SK-N-SH (cell line): ENCODE measurements at regions not wholly inside any gene's neighbourhood (a gene's known extent, or its start where the extent isn't known, plus 50 kb on each side); places are given as distances from the start of the nearest gene placed in this dataset.
A peak's percentile ranks its signal among the peaks of the same experiment; 100 is the strongest.

Experiments used
- CTCF ChIA-PET: fragments of 300-600, 350-600 bp; formaldehyde crosslinking; extraction: SDS; loops from one replicate; lab custom pipeline; 2021; lab: Yijun Ruan, JAX
- POLR2A ChIA-PET: fragments of 350-600 bp; sonication (Branson Sonifier 250); formaldehyde crosslinking; extraction: SDS; loops from one replicate; lab custom pipeline; 2020; ENCODE audit warnings: antibody characterized with exemption, inconsistent platforms; lab: Yijun Ruan, JAX
- DNase-seq: peaks from one replicate; pipeline ENCODE4 v3.0.0; 2012
- H2AFZ ChIP-seq: fragments of 200-600 bp; sonication (generic); 2 replicates; pipeline ENCODE4 v1.8.1; 2016; ENCODE audit warnings: antibody characterized with exemption, mild to moderate bottlenecking, low read depth
- H3F3A ChIP-seq: fragments of 200-600 bp; sonication (generic); replicated peaks from 2 replicates; pipeline ENCODE3; 2016; ENCODE audit warnings: antibody characterized with exemption, mild to moderate bottlenecking; ENCODE audit not compliant: insufficient read depth
- H3K27ac ChIP-seq, 2 experiments: fragments of 200-500 bp in 1 of 2; fragments of 200-600 bp in 1 of 2; sonication (Bioruptor generic) in 1 of 2; sonication (generic), shearing (Covaris generic) in 1 of 2; 2 replicates each; pipeline versions ENCODE4 v1.5.1 to v1.6.1; 2014 to 2016; ENCODE audit warnings: low read depth in 2 of 2, inconsistent platforms in 1 of 2, low read length in 1 of 2, mild to moderate bottlenecking in 1 of 2, mixed read lengths in 1 of 2
- H3K27me3 ChIP-seq: fragments of 200-600 bp; sonication (generic), shearing (Covaris generic); 2 replicates; pipeline ENCODE4 v1.6.1; 2016; ENCODE audit warnings: mixed run types; ENCODE audit not compliant: insufficient read depth
- H3K36me3 ChIP-seq, 2 experiments: fragments of 200-500 bp in 1 of 2; fragments of 200-600 bp in 1 of 2; sonication (Bioruptor generic) in 1 of 2; sonication (generic) in 1 of 2; replicated peaks in 1 of 2; 2 replicates each; pipeline versions ENCODE3 to v1.5.1; 2014 to 2016; ENCODE audit warnings: low read length in 1 of 2, mild to moderate bottlenecking in 1 of 2; ENCODE audit not compliant: insufficient read depth in 2 of 2, control insufficient read depth in 1 of 2
- H3K4me1 ChIP-seq, 2 experiments: fragments of 200-500 bp in 1 of 2; fragments of 200-600 bp in 1 of 2; sonication (Bioruptor generic) in 1 of 2; sonication (generic), shearing (Covaris generic) in 1 of 2; 2 replicates each; pipeline versions ENCODE4 v1.5.1 to v1.6.1; 2014 to 2016; ENCODE audit warnings: low read depth in 1 of 2, low read length in 1 of 2, mixed run types in 1 of 2; ENCODE audit not compliant: insufficient read depth in 2 of 2, control insufficient read depth in 1 of 2
- H3K4me2 ChIP-seq: fragments of 200-600 bp; sonication (generic), shearing (Covaris generic); 2 replicates; pipeline ENCODE4 v1.6.1; 2017; ENCODE audit warnings: mixed run types
- H3K4me3 ChIP-seq, 2 experiments: fragments of 200-500 bp in 1 of 2; fragments of 200-600 bp in 1 of 2; sonication (Bioruptor generic) in 1 of 2; sonication (generic), shearing (Covaris generic) in 1 of 2; 2 replicates each; pipeline versions ENCODE4 v1.5.1 to v1.8.1; 2014 to 2016; ENCODE audit warnings: low read depth in 2 of 2, inconsistent platforms in 1 of 2, low read length in 1 of 2, mild to moderate bottlenecking in 1 of 2, mixed read lengths in 1 of 2, moderate library complexity in 1 of 2
- H3K79me2 ChIP-seq: fragments of 200-600 bp; sonication (generic); 2 replicates; pipeline ENCODE4 v1.8.1; 2017; ENCODE audit warnings: mild to moderate bottlenecking; ENCODE audit not compliant: insufficient read depth
- H3K9ac ChIP-seq: fragments of 200-600 bp; sonication (generic); 2 replicates; pipeline ENCODE4 v1.6.1; 2017; ENCODE audit warnings: mixed run types
- H3K9me2 ChIP-seq: fragments of 200-600 bp; sonication (generic); 2 replicates; pipeline ENCODE4 v1.6.1; 2017; ENCODE audit warnings: mixed run types
- H3K9me3 ChIP-seq: fragments of 200-600 bp; sonication (generic); 2 replicates; pipeline ENCODE4 v1.6.1; 2017; ENCODE audit warnings: mixed run types, mild to moderate bottlenecking, moderate library complexity
- H4K20me1 ChIP-seq: fragments of 200-600 bp; sonication (generic); 2 replicates; pipeline ENCODE4 v1.6.1; 2017; ENCODE audit warnings: mild to moderate bottlenecking, mixed run types; ENCODE audit not compliant: insufficient read depth
- CHD2 ChIP-seq: fragments of 150-350 bp; IDR thresholded peaks from 2 replicates; pipeline ENCODE4 v1.6.1; 2018; ENCODE audit warnings: low read length; ENCODE audit not compliant: partially characterized antibody
- CTCF ChIP-seq: fragments of 200-600 bp; sonication (generic); IDR thresholded peaks from 2 replicates; pipeline ENCODE4 v1.6.1; 2017; ENCODE audit warnings: antibody characterized with exemption, mild to moderate bottlenecking, moderate library complexity
- EP300 ChIP-seq, 2 experiments: IDR thresholded peaks; 2 replicates each; pipeline versions ENCODE4 v1.4.0 to v1.6.1; 2012; ENCODE audit warnings: borderline replicate concordance in 1 of 2, low read depth in 1 of 2, low read length in 1 of 2
- EZH2phosphoT487 ChIP-seq: fragments of 200-600 bp; sonication (generic); IDR thresholded peaks from 2 replicates; pipeline ENCODE4 v1.6.1; 2017; ENCODE audit warnings: low read depth, mixed run types, mild to moderate bottlenecking, antibody characterized with exemption, moderate library complexity, borderline replicate concordance
- FOXJ3 ChIP-seq: sonication (generic); formaldehyde crosslinking; IDR thresholded peaks from 2 replicates; pipeline ENCODE4 v1.5.1; 2020; ENCODE audit warnings: mild to moderate bottlenecking, missing genetic modification reagents
- FOXM1 ChIP-seq: IDR thresholded peaks from 2 replicates; pipeline ENCODE4 v1.4.0; 2012; ENCODE audit warnings: low read depth, mild to moderate bottlenecking
- GATA2 ChIP-seq: sonication (generic); formaldehyde crosslinking; IDR thresholded peaks from 2 replicates; pipeline ENCODE4 v1.5.0; 2020; ENCODE audit warnings: mild to moderate bottlenecking, missing genetic modification reagents
- MAX ChIP-seq: IDR thresholded peaks from 2 replicates; pipeline ENCODE4 v1.4.0; 2012; ENCODE audit warnings: low read depth
- MXI1 ChIP-seq: IDR thresholded peaks from 2 replicates; pipeline ENCODE4 v1.6.1; 2012; ENCODE audit warnings: mild to moderate bottlenecking, low read depth, low read length, improper control_type of control experiment
- NFIC ChIP-seq: IDR thresholded peaks from 2 replicates; pipeline ENCODE4 v1.4.0; 2012; ENCODE audit warnings: borderline replicate concordance
- NRF1 ChIP-seq: IDR thresholded peaks from 2 replicates; pipeline ENCODE4 v1.6.1; 2012; ENCODE audit warnings: low read depth, mild to moderate bottlenecking, low read length
- PBX3 ChIP-seq: IDR thresholded peaks from 2 replicates; pipeline ENCODE4; 2012
- RCOR1 ChIP-seq: fragments of 150-350 bp; IDR thresholded peaks from 2 replicates; pipeline ENCODE4 v1.6.1; 2017; ENCODE audit warnings: antibody characterized with exemption, low read length
- RXRA ChIP-seq: IDR thresholded peaks from 2 replicates; pipeline ENCODE4 v1.4.0; 2012; ENCODE audit warnings: low read depth, mild to moderate bottlenecking, borderline replicate concordance
- SIN3A ChIP-seq: IDR thresholded peaks from 2 replicates; pipeline ENCODE4 v1.6.1; 2012; ENCODE audit warnings: low read depth, mild to moderate bottlenecking, low read length, moderate library complexity, borderline replicate concordance
- TCF12 ChIP-seq: IDR thresholded peaks from 2 replicates; pipeline ENCODE4 v1.4.0; 2012
- WGBS: methylation state at CpG from one replicate; pipeline ENCODE4 v1.1.6; 2017; ENCODE audit warnings: low lambda C conversion rate; 5-methylcytosine and 5-hydroxymethylcytosine counted together
- TF ChIP-seq, protein P1 (sequence below): fragments of 150-350 bp; IDR thresholded peaks from 2 replicates; pipeline ENCODE4 v1.6.1; 2017; ENCODE audit warnings: antibody characterized with exemption, low read length, low read depth, borderline replicate concordance
- TF ChIP-seq, protein P2 (sequence below): IDR thresholded peaks from 2 replicates; pipeline ENCODE4 v1.4.0; 2012; ENCODE audit warnings: low read depth, borderline replicate concordance

DNA sequence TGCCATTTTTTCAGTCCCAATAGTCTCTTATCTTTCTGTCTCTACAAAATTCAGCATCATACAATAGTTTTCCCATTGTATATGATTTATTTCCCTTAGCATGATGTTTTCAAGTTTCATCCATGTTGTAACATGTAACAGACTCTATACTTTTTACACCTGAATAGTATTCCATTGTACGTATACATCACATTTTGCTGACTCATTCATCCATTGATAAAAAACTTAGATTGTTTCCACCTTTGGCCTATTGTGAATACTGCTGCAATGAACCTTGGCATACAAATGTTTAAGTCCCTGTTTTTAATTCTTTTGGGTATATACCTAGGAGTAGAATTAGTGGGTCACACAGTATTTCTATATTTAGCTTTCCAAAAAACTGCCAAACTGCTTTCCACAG is 349.3 kb upstream of the CDH2 start:
- no peaks in the 10 kb centered on the region for H3K9me2 ChIP-seq
- no peak overlapping the region for H3K27ac ChIP-seq
- POLR2A ChIA-PET, result no interaction called here
- no peaks in the 10 kb centered on the region for H3K79me2 ChIP-seq
- no peaks in the 10 kb centered on the region; a peak in 2 of 4 replicates for H3K4me1 ChIP-seq
- H2AFZ ChIP-seq, result no peak overlapping the region
- H3K9me3 ChIP-seq, result no peaks in the 10 kb centered on the region
- CTCF ChIA-PET, result no interaction called here
- H4K20me1 ChIP-seq, result no peaks in the 10 kb centered on the region
- H3K9ac ChIP-seq, result no peak overlapping the region
- DNase-seq, result no peak
- no peaks in the 10 kb centered on the region for H3K36me3 ChIP-seq
- no peak overlapping the region for H3K4me3 ChIP-seq
- TF ChIP-seq CTCF (no peak), EZH2phosphoT487 (no peak), RXRA (no peak), MAX (no peak), SIN3A (no peak)
- 100% methylated on average over 1 of the region's 1 CpG for WGBS
- H3F3A ChIP-seq, result peaks cover 10% of the 10 kb centered on the region
- H3K27me3 ChIP-seq, result no peaks in the 10 kb centered on the region
- no peak overlapping the region for H3K4me2 ChIP-seq

- Histone ChIP-seq H3K79me2 (no peaks in the 10 kb centered on the region), H3K9me3 (no peaks in the 10 kb centered on the region), H3K9me2 (no peaks in the 10 kb centered on the region), H3K27me3 (no peaks in the 10 kb centered on the region), H4K20me1 (no peaks in the 10 kb centered on the region), H3K36me3 (no peaks in the 10 kb centered on the region), H3K4me1 (no peaks in the 10 kb centered on the region; a peak in 2 of 4 replicates), H2AFZ (peak overlapping the region; percentile 73; the same call in 1 of the 2 replicates), H3K27ac (no peak overlapping the region), H3K4me2 (no peak overlapping the region), H3K4me3 (no peak overlapping the region), H3K9ac (no peak overlapping the region), H3F3A (peaks cover under 1% of the 10 kb centered on the region)
- ChIA-PET CTCF (interaction anchor here (0.8 kb wide), 1 partner anchor 43 kb away, joined by 3 read pairs; no protein-coding TSS in a partner anchor), POLR2A (no interaction called here)
- no peak for DNase-seq
- WGBS, result 92% methylated on average over 10 of the region's 10 CpGs
- TF ChIP-seq RXRA (no peak), FOXM1 (no peak), PBX3 (no peak), FOXJ3 (no peak), TCF12 (no peak), RCOR1 (no peak), GATA2 (no peak), EZH2phosphoT487 (no peak), MXI1 (no peak), CHD2 (no peak), EP300 (IDR thresholded peaks at IDR 0.05; ENCODE audit: borderline replicate concordance in 1 of 2, low read depth in 1 of 2, low read length in 1 of 2) (no peak), CTCF (no peak), NFIC (no peak), NRF1 (no peak)
- TF ChIP-seq, protein P1, sequence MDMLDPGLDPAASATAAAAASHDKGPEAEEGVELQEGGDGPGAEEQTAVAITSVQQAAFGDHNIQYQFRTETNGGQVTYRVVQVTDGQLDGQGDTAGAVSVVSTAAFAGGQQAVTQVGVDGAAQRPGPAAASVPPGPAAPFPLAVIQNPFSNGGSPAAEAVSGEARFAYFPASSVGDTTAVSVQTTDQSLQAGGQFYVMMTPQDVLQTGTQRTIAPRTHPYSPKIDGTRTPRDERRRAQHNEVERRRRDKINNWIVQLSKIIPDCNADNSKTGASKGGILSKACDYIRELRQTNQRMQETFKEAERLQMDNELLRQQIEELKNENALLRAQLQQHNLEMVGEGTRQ, result no peak
- TF ChIP-seq, protein P2, sequence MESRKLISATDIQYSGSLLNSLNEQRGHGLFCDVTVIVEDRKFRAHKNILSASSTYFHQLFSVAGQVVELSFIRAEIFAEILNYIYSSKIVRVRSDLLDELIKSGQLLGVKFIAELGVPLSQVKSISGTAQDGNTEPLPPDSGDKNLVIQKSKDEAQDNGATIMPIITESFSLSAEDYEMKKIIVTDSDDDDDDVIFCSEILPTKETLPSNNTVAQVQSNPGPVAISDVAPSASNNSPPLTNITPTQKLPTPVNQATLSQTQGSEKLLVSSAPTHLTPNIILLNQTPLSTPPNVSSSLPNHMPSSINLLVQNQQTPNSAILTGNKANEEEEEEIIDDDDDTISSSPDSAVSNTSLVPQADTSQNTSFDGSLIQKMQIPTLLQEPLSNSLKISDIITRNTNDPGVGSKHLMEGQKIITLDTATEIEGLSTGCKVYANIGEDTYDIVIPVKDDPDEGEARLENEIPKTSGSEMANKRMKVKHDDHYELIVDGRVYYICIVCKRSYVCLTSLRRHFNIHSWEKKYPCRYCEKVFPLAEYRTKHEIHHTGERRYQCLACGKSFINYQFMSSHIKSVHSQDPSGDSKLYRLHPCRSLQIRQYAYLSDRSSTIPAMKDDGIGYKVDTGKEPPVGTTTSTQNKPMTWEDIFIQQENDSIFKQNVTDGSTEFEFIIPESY, result no peak
These were observed 347.0 kb upstream of the CDH2 start for GRCh38 chr18:28523758-28524475.
